ENCODE measurements at regions not wholly inside any gene's neighbourhood (a gene's known extent, or its start where the extent isn't known, plus 50 kb on each side); places are given as distances from the start of the nearest gene placed in this dataset.
A peak's percentile ranks its signal among the peaks of the same experiment; 100 is the strongest.

GRCh38 chr5:6812800-6813731 is 99.8 kb downstream of the TENT4A start:
- TF ChIP-seq POLR2A (IDR thresholded peaks at IDR 0.05) = no peak
- TF ChIP-seq EP300 (IDR thresholded peaks at IDR 0.05) = no peak
- no peak for TF ChIP-seq CTCF (IDR thresholded peaks at IDR 0.05)
- TF ChIP-seq POLR2AphosphoS5 (IDR thresholded peaks at IDR 0.05) = no peak
- H3K9me3 ChIP-seq = no peaks in the 10 kb centered on the region
- no peak overlapping the region for H3K4me3 ChIP-seq
- peaks cover 0 to 14% (median 13%) of the 10 kb centered on the region in 4 donors for H3K4me1 ChIP-seq
- H3K36me3 ChIP-seq = no peaks in the 10 kb centered on the region
- peak in 1 of 2 donors; percentile 76 for DNase-seq
- no peak overlapping the region for H3K27ac ChIP-seq
- ATAC-seq (ENCODE audit: low FRiP score in 2 of 2) = peak; percentile 74 to 79
- 63 to 67% methylated on average over 6 to 8 of the region's 8 CpGs for WGBS, 2 donors
- no peaks in the 10 kb centered on the region for H3K27me3 ChIP-seq

- no peak for DNase-seq
- no peak overlapping the region for H3K27ac ChIP-seq
- no peaks in the 10 kb centered on the region for H3K27me3 ChIP-seq
- peaks cover 0 to 14% (median 13%) of the 10 kb centered on the region in 4 donors for H3K4me1 ChIP-seq
- no peaks in the 10 kb centered on the region for H3K9me3 ChIP-seq
- H3K36me3 ChIP-seq = no peaks in the 10 kb centered on the region
- no peak for ATAC-seq (ENCODE audit: low FRiP score in 2 of 2)
- H3K4me3 ChIP-seq = no peak overlapping the region
- WGBS, 2 donors = 78 to 83% methylated on average over 5 of the region's 5 CpGs
- no peak for TF ChIP-seq POLR2AphosphoS5 (IDR thresholded peaks at IDR 0.05)
- TF ChIP-seq EP300 (IDR thresholded peaks at IDR 0.05) = no peak
- TF ChIP-seq CTCF (IDR thresholded peaks at IDR 0.05) = no peak
- TF ChIP-seq POLR2A (IDR thresholded peaks at IDR 0.05) = no peak
Measured at GRCh38 chr5:6814816-6815215, 101.6 kb downstream of the TENT4A start.

GRCh38 chr5:6818594-6819511 is 105.6 kb downstream of the TENT4A start:
- Histone ChIP-seq H3K4me1 (peaks cover 0 to 1% (median under 1%) of the 10 kb centered on the region in 4 donors), H3K36me3 (no peaks in the 10 kb centered on the region), H3K9me3 (peaks cover 0 to 17% (median 15%) of the 10 kb centered on the region in 4 donors), H3K4me3 (no peak overlapping the region), H3K27me3 (peaks cover 0 to 2% (median 0%) of the 10 kb centered on the region in 4 donors), H3K27ac (no peak overlapping the region)
- DNase-seq = no peak
- no peak for ATAC-seq (ENCODE audit: low FRiP score in 2 of 2)
- no peak for TF ChIP-seq CTCF (IDR thresholded peaks at IDR 0.05)
- 63 to 70% methylated on average over 14 of the region's 14 CpGs for WGBS, 2 donors

GRCh38 chr5:6819521-6819920 is 106.3 kb downstream of the TENT4A start:
- no peaks in the 10 kb centered on the region for H3K4me1 ChIP-seq
- peaks cover 0 to 17% (median 15%) of the 10 kb centered on the region in 4 donors for H3K9me3 ChIP-seq
- ATAC-seq (ENCODE audit: low FRiP score in 2 of 2) = no peak
- no peaks in the 10 kb centered on the region for H3K36me3 ChIP-seq
- peaks cover 0 to 2% (median 0%) of the 10 kb centered on the region in 4 donors for H3K27me3 ChIP-seq
- no peak for DNase-seq
- TF ChIP-seq CTCF (IDR thresholded peaks at IDR 0.05) = no peak
- no peak for TF ChIP-seq POLR2AphosphoS5 (IDR thresholded peaks at IDR 0.05)
- no peak for TF ChIP-seq EP300 (IDR thresholded peaks at IDR 0.05)
- TF ChIP-seq POLR2A (IDR thresholded peaks at IDR 0.05) = no peak
- WGBS, 2 donors = 42 to 54% methylated on average over 6 of the region's 6 CpGs
- H3K27ac ChIP-seq = no peak overlapping the region
- no peak overlapping the region for H3K4me3 ChIP-seq

All from upper lobe of left lung (tissue), 6 donors.